HG02840 (cell line): ENCODE measurements at regions not wholly inside any gene's neighbourhood (a gene's known extent, or its start where the extent isn't known, plus 50 kb on each side); places are given as distances from the start of the nearest gene placed in this dataset.
"Not testable (repeated sequence)": the region's sequence is repeated elsewhere in the genome, so short reads cannot be mapped to it uniquely, and the experiment has no call there.

Experiments used
- ATAC-seq: cut with Tn5 transposase; IDR thresholded peaks from one replicate; pipeline ENCODE4 v1.9.1; 2021; ENCODE audit warnings: mild to moderate bottlenecking, moderate library complexity, moderate number of reproducible peaks; ENCODE audit not compliant: unreplicated experiment, low FRiP score

- ATAC-seq: no peak
Measured at GRCh38 chr20:6360766-6361165, 237.9 kb upstream of the FERMT1 start.

- ATAC-seq: no peak
Measured at GRCh38 chr20:6355754-6356451, 233.1 kb upstream of the FERMT1 start.

- no peak for ATAC-seq
Measured at GRCh38 chr20:6348908-6349307, 226.1 kb upstream of the FERMT1 start.

GRCh38 chr20:6347916-6348315 is 225.1 kb upstream of the FERMT1 start:
- ATAC-seq: no peak

GRCh38 chr20:6341491-6341890 is 218.7 kb upstream of the FERMT1 start:
- no peak for ATAC-seq

GRCh38 chr20:6339176-6339575 is 216.3 kb upstream of the FERMT1 start:
- no peak for ATAC-seq

GRCh38 chr20:6333110-6333509 is 210.3 kb upstream of the FERMT1 start:
- ATAC-seq: no peak

- ATAC-seq: not testable (repeated sequence)
Measured at GRCh38 chr20:6321235-6321634, 198.4 kb upstream of the FERMT1 start.

GRCh38 chr20:6311841-6312655 is 189.2 kb upstream of the FERMT1 start:
- ATAC-seq: no peak

- no peak for ATAC-seq
Measured at GRCh38 chr20:6311097-6311496, 188.3 kb upstream of the FERMT1 start.

- ATAC-seq: no peak
Measured at GRCh38 chr20:6305536-6305935, 182.7 kb upstream of the FERMT1 start.

GRCh38 chr20:6302041-6302440 is 179.2 kb upstream of the FERMT1 start:
- ATAC-seq: no peak

GRCh38 chr20:6299456-6299855 is 176.6 kb upstream of the FERMT1 start:
- ATAC-seq: no peak

GRCh38 chr20:6298049-6298448 is 175.2 kb upstream of the FERMT1 start:
- no peak for ATAC-seq

- no peak for ATAC-seq
Measured at GRCh38 chr20:6295867-6296256, 173.0 kb upstream of the FERMT1 start.

GRCh38 chr20:6295127-6295866 is 172.5 kb upstream of the FERMT1 start:
- no peak for ATAC-seq

GRCh38 chr20:6287471-6287870 is 164.6 kb upstream of the FERMT1 start:
- ATAC-seq: no peak

- no peak for ATAC-seq
Measured at GRCh38 chr20:6282642-6283041, 159.8 kb upstream of the FERMT1 start.

- no peak for ATAC-seq
Measured at GRCh38 chr20:6277661-6278240, 154.9 kb upstream of the FERMT1 start.

GRCh38 chr20:6270404-6270803 is 147.6 kb upstream of the FERMT1 start:
- not testable (repeated sequence) for ATAC-seq
